OCI-LY7 (cell line): ENCODE measurements at regions not wholly inside any gene's neighbourhood (a gene's known extent, or its start where the extent isn't known, plus 50 kb on each side); places are given as distances from the start of the nearest gene placed in this dataset.

Experiments used
- CTCF ChIP-seq: fragments of 200-600 bp; sonication (generic); conservative IDR thresholded peaks from 2 replicates; pipeline ENCODE4 v1.5.1; 2014; ENCODE audit warnings: mild to moderate bottlenecking, antibody characterized with exemption, low read length, moderate library complexity, mixed read lengths
- EZH2phosphoT487 ChIP-seq: fragments of 200-600 bp; sonication (generic); IDR thresholded peaks from 2 replicates; pipeline ENCODE4 v1.6.1; 2018; ENCODE audit warnings: low read depth, borderline replicate concordance, mild to moderate bottlenecking, mixed run types, antibody characterized with exemption, low read length, moderate library complexity, mixed read lengths

- TF ChIP-seq CTCF (no peak), EZH2phosphoT487 (no peak)
Measured at GRCh38 chr6:68247782-68248181, 387.3 kb upstream of the ADGRB3 start.
